K562 (cell line): ENCODE measurements at regions not wholly inside any gene's neighbourhood (a gene's known extent, or its start where the extent isn't known, plus 50 kb on each side); places are given as distances from the start of the nearest gene placed in this dataset.

Source experiments
- ATAC-seq: fragments of 200-7000 bp; cut with Tn5 transposase; 3 replicates; pipeline ENCODE4 v1.9.1; 2020; ENCODE audit warnings: moderate library complexity
- BruUV-seq: library from RNA; stranded (reverse); fragments of 400-500 nt; replicated peaks from 2 replicates; lab custom pipeline; 2021; lab: Mats Ljungman, UMichigan
- CTCF ChIA-PET: fragments of 300-600 bp; formaldehyde crosslinking; extraction: SDS; loops from one replicate; lab custom pipeline; 2021; ENCODE audit warnings: low intra/inter-chr PET ratio; lab: Yijun Ruan, JAX
- POLR2A ChIA-PET: fragments of 300-600, 350-650 bp; sonication (Branson Sonifier 250); formaldehyde crosslinking; extraction: SDS; loops from one replicate; lab custom pipeline; 2021; ENCODE audit warnings: antibody characterized with exemption, inconsistent platforms; lab: Yijun Ruan, JAX
- DNase-seq, 4 experiments: peaks; one replicate each; pipeline versions ENCODE4 v3.0.0 to v3.0.0-alpha.2; 2011 to 2018; ENCODE audit warnings: low spot score in 3 of 4, mixed read lengths in 3 of 4; ENCODE audit errors: extremely low read depth in 1 of 4
- FAIRE-seq: peaks from 2 replicates; lab custom pipeline; 2011; peaks lifted over from hg19 to GRCh38; lab: Jason Lieb, UNC
- H2AFZ ChIP-seq: 2 replicates; pipeline ENCODE4 v1.6.0; 2011; ENCODE audit warnings: low read depth, low read length, control low read depth, inconsistent platforms
- H3K27ac ChIP-seq: fragments of 200-600 bp; 3 replicates; pipeline ENCODE4 v1.8.0; 2011; ENCODE audit warnings: low read depth, mild to moderate bottlenecking, control low read depth, inconsistent platforms, low read length, moderate library complexity, mixed read lengths; ENCODE audit errors: extremely low read depth
- H3K27me3 ChIP-seq, 2 experiments: fragments of 300-600 bp in 1 of 2; 2 replicates in 1 of 2; 3 replicates in 1 of 2; pipeline versions ENCODE4 v1.6.0 to v1.8.0; 2011; ENCODE audit warnings: inconsistent platforms in 2 of 2, low read length in 2 of 2, mild to moderate bottlenecking in 1 of 2, mixed read lengths in 1 of 2, moderate library complexity in 1 of 2; ENCODE audit not compliant: control insufficient read depth in 2 of 2, insufficient read depth in 2 of 2
- H3K36me3 ChIP-seq: fragments of 300-600 bp; 3 replicates; pipeline ENCODE4 v1.8.0; 2011; ENCODE audit warnings: mild to moderate bottlenecking, low read length, inconsistent platforms; ENCODE audit not compliant: control insufficient read depth, insufficient read depth
- H3K4me1 ChIP-seq, 2 experiments: fragments of 200-600 bp in 1 of 2; replicated peaks in 1 of 2; 2 replicates in 1 of 2; 3 replicates in 1 of 2; pipeline versions ENCODE4 v1.5.1 to v1.8.0; 2011; ENCODE audit warnings: inconsistent platforms in 2 of 2, low read length in 2 of 2, mild to moderate bottlenecking in 1 of 2, mixed read lengths in 1 of 2, moderate library complexity in 1 of 2; ENCODE audit not compliant: control insufficient read depth in 2 of 2, insufficient read depth in 2 of 2
- H3K4me2 ChIP-seq: 2 replicates; pipeline ENCODE4 v1.6.1; 2011; ENCODE audit warnings: low read length, control low read depth, inconsistent platforms, mixed read lengths; ENCODE audit not compliant: insufficient read depth
- H3K4me3 ChIP-seq: fragments of 200-600 bp; sonication (generic), shearing (Covaris generic); 2 replicates; pipeline ENCODE4 v1.5.1; 2016; ENCODE audit warnings: control low read depth, inconsistent platforms
- H3K79me2 ChIP-seq: fragments of 200-600 bp; 3 replicates; pipeline ENCODE4 v1.8.0; 2011; ENCODE audit warnings: low read length, inconsistent platforms; ENCODE audit not compliant: control insufficient read depth, insufficient read depth
- H3K9ac ChIP-seq, 2 experiments: 2 replicates each; pipeline versions ENCODE4 v1.6.0 to v1.6.1; 2011; ENCODE audit warnings: low read depth in 2 of 2, low read length in 2 of 2, control low read depth in 1 of 2, inconsistent platforms in 1 of 2, mild to moderate bottlenecking in 1 of 2, mixed read lengths in 1 of 2; ENCODE audit not compliant: insufficient read depth in 1 of 2
- H3K9me1 ChIP-seq: one replicate; pipeline ENCODE4 v1.6.0; 2011; ENCODE audit warnings: inconsistent platforms, mild to moderate bottlenecking, low read length, moderate library complexity; ENCODE audit not compliant: control insufficient read depth, insufficient read depth
- H3K9me3 ChIP-seq: replicated peaks from 2 replicates; pipeline ENCODE4 v1.5.1; 2011; ENCODE audit warnings: low read depth, low read length, inconsistent platforms; ENCODE audit not compliant: control insufficient read depth, insufficient read depth
- H4K20me1 ChIP-seq: replicated peaks from 2 replicates; pipeline ENCODE4 v1.6.1; 2011; ENCODE audit warnings: low read length, inconsistent platforms, mixed read lengths; ENCODE audit not compliant: control insufficient read depth, insufficient read depth
- ADNP ChIP-seq: fragments of 200-800 bp; sonication (Bioruptor generic); IDR thresholded peaks from 2 replicates; pipeline ENCODE4 v1.6.1; 2016; ENCODE audit warnings: missing genetic modification characterization, missing compliant biosample characterization
- BCOR ChIP-seq: fragments of 450-650 bp; IDR thresholded peaks from 2 replicates; pipeline ENCODE4 v1.6.1; 2016
- EHMT2 ChIP-seq: fragments of 450-650 bp; IDR thresholded peaks from 2 replicates; pipeline ENCODE4 v1.6.1; 2018; ENCODE audit warnings: antibody characterized with exemption
- KDM1A ChIP-seq, 2 experiments: fragments of 450-650 bp; IDR thresholded peaks; 2 replicates each; pipeline ENCODE4 v1.6.1; 2016; ENCODE audit warnings: mild to moderate bottlenecking in 2 of 2
- KLF16 ChIP-seq: IDR thresholded peaks from 2 replicates; pipeline ENCODE4 v1.6.1; 2016; ENCODE audit warnings: antibody characterized with exemption
- LCOR ChIP-seq: sonication (generic); formaldehyde crosslinking; IDR thresholded peaks from 2 replicates; pipeline ENCODE4 v1.8.0; 2022; ENCODE audit warnings: mild to moderate bottlenecking, missing genetic modification reagents
- PHF20 ChIP-seq: fragments of 450-650 bp; IDR thresholded peaks from 2 replicates; pipeline ENCODE4 v1.6.1; 2018; ENCODE audit not compliant: partially characterized antibody
- POU5F1 ChIP-seq: fragments of 150-350 bp; IDR thresholded peaks from 2 replicates; pipeline ENCODE4 v1.6.1; 2014; ENCODE audit warnings: borderline replicate concordance, low read length, low read depth, mild to moderate bottlenecking; ENCODE audit not compliant: partially characterized antibody
- RCOR1 ChIP-seq, 2 experiments: IDR thresholded peaks; 2 replicates each; pipeline ENCODE4 v1.6.1; 2012; ENCODE audit warnings: low read depth in 2 of 2, low read length in 2 of 2, borderline replicate concordance in 1 of 2, improper control_type of control experiment in 1 of 2
- SMC3 ChIP-seq: conservative IDR thresholded peaks from 2 replicates; pipeline ENCODE4 v1.6.1; 2011; ENCODE audit warnings: low read depth, low read length, improper control_type of control experiment; ENCODE audit not compliant: insufficient read depth
- SPI1 ChIP-seq: IDR thresholded peaks from 2 replicates; pipeline ENCODE4 v1.6.1; 2011; ENCODE audit warnings: low read depth, low read length, control low read depth, borderline replicate concordance
- TCF7 ChIP-seq: sonication (generic); IDR thresholded peaks from 2 replicates; pipeline ENCODE4 v1.6.1; 2016; ENCODE audit warnings: antibody characterized with exemption, borderline replicate concordance
- ZBTB1 ChIP-seq: sonication (generic); formaldehyde crosslinking; IDR thresholded peaks from 2 replicates; pipeline ENCODE4 v1.8.1; 2023; ENCODE audit warnings: missing genetic modification reagents, low read depth, mild to moderate bottlenecking, borderline replicate concordance
- ZNF146 ChIP-seq: IDR thresholded peaks from one replicate; pipeline ENCODE4 v1.6.1; 2018; ENCODE audit warnings: missing compliant biosample characterization; ENCODE audit not compliant: unreplicated experiment
- ZNF24 ChIP-seq: fragments of 450-650 bp; IDR thresholded peaks from 2 replicates; pipeline ENCODE4 v1.6.1; 2016
- ZNF551 ChIP-seq: fragments of 250-450 bp; sonication (Bioruptor Pico); IDR thresholded peaks from 2 replicates; pipeline ENCODE4 v1.5.0; 2021; ENCODE audit warnings: mild to moderate bottlenecking, moderate library complexity
- WGBS: fragments of 100-300 bp; shearing (Covaris generic); methylation state at CpG from one replicate; pipeline ENCODE4 v1.1.6; 2016; ENCODE audit warnings: low coverage, mixed read lengths; ENCODE audit not compliant: insufficient coverage; ENCODE audit errors: missing lambda C conversion rate; 5-methylcytosine and 5-hydroxymethylcytosine counted together
- in situ Hi-C: fragments of 300-500 bp; cut with MboI; formaldehyde crosslinking; loops from 4 replicates; pipeline ENCODE4 v1.15.0; 2018; ENCODE audit warnings: inconsistent platforms, mixed read lengths
- intact Hi-C: fragments of 100-400 bp; cut with micrococcal nuclease; formaldehyde crosslinking; loops from 2 replicates; pipeline ENCODE4 v1.14.2; 2022
- TF ChIP-seq, protein P1 (sequence below): fragments of 250-450 bp; sonication (Bioruptor Pico); IDR thresholded peaks from 2 replicates; pipeline ENCODE4 v1.8.0; 2021; ENCODE audit warnings: mild to moderate bottlenecking, moderate library complexity
- TF ChIP-seq, protein P2 (sequence below): sonication (generic); formaldehyde crosslinking; IDR thresholded peaks from 2 replicates; pipeline ENCODE4 v1.8.0; 2023; ENCODE audit warnings: mild to moderate bottlenecking, missing genetic modification reagents
- TF ChIP-seq, protein P3 (sequence below): fragments of 450-650 bp; IDR thresholded peaks from 2 replicates; pipeline ENCODE4 v1.6.1; 2016; ENCODE audit warnings: borderline replicate concordance

DNA sequence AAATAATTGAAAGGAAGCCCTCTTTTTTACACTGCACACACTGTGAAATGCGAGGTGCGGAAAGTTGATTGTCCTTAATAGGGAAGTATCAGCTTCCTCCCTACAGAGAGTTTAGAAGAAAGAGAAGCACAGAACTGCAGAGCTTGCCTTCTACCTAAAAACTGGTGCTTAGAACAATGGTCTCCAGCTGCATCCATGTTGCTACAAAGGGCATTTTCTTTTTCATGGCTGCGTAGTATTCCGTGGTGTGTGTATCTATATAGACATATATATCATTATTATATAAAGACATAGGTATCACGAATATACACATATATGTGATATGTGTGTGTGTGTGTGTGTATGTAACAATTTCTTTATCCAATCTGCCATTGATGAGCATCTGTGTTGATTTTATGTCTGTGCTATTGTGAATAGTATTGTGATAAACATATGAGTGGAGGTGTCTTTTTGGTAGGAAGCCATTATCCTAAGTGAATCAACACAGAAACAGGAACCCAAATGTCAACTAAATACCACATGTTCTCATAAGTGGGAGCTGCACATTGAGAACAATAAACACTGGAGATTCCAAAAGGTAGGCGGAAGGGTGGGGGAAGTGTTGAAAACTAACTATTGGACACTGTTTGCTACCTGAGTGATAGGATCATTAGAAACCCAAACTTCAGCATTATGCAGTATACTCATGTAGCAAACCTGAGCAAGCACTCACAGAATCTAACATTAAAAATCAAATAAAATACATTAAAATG lies 290.0 kb upstream of the RUNX1 start:
- DNase-seq, result no peak
- no peak for FAIRE-seq
- Histone ChIP-seq H3K27me3 (no peaks in the 10 kb centered on the region), H4K20me1 (no peaks in the 10 kb centered on the region), H2AFZ (no peak overlapping the region), H3K4me3 (no peak overlapping the region), H3K4me1 (peaks cover 6 to 45% of the 10 kb centered on the region in 2 experiments), H3K79me2 (no peaks in the 10 kb centered on the region), H3K9me3 (no peaks in the 10 kb centered on the region), H3K4me2 (no peak overlapping the region), H3K27ac (no peak overlapping the region), H3K36me3 (no peaks in the 10 kb centered on the region), H3K9me1 (no peaks in the 10 kb centered on the region), H3K9ac (no peak overlapping the region)
- BruUV-seq, result no TSS peak
- ChIA-PET POLR2A (interaction anchor here (0.6 kb wide), 2 partner anchors 7 to 487 kb away, joined by 3 read pairs; no protein-coding TSS in a partner anchor), CTCF (no interaction called here)
- no peak for ATAC-seq
- 74% methylated on average over 6 of the region's 6 CpGs for WGBS
- intact Hi-C loops, result no loop called here
- in situ Hi-C loops, result no loop called here
- peak; percentile 55; the same call in 1 of the 2 replicates for TF ChIP-seq ADNP (tag)
- TF ChIP-seq, protein P1, sequence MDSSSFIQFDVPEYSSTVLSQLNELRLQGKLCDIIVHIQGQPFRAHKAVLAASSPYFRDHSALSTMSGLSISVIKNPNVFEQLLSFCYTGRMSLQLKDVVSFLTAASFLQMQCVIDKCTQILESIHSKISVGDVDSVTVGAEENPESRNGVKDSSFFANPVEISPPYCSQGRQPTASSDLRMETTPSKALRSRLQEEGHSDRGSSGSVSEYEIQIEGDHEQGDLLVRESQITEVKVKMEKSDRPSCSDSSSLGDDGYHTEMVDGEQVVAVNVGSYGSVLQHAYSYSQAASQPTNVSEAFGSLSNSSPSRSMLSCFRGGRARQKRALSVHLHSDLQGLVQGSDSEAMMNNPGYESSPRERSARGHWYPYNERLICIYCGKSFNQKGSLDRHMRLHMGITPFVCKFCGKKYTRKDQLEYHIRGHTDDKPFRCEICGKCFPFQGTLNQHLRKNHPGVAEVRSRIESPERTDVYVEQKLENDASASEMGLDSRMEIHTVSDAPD (CRISPR knock-in tag), result no peak
- TF ChIP-seq BCOR, result peak; percentile 51; the same call in 1 of the 2 replicates
- TF ChIP-seq KLF16, result no peak
- no peak for TF ChIP-seq ZNF551 (CRISPR knock-in tag)
- no peak for TF ChIP-seq EHMT2
- TF ChIP-seq KDM1A (IDR thresholded peaks at IDR 0.05), result peak in 1 of 2 experiments; percentile 35; a peak in 2 of 4 replicates
- TF ChIP-seq, protein P2, sequence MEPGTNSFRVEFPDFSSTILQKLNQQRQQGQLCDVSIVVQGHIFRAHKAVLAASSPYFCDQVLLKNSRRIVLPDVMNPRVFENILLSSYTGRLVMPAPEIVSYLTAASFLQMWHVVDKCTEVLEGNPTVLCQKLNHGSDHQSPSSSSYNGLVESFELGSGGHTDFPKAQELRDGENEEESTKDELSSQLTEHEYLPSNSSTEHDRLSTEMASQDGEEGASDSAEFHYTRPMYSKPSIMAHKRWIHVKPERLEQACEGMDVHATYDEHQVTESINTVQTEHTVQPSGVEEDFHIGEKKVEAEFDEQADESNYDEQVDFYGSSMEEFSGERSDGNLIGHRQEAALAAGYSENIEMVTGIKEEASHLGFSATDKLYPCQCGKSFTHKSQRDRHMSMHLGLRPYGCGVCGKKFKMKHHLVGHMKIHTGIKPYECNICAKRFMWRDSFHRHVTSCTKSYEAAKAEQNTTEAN (CRISPR knock-in tag), result no peak
- TF ChIP-seq PHF20, result no peak
- no peak for TF ChIP-seq POU5F1
- no peak for TF ChIP-seq LCOR (CRISPR knock-in tag)
- TF ChIP-seq RCOR1 (IDR thresholded peaks at IDR 0.05; ENCODE audit: borderline replicate concordance in 1 of 2, low read depth in 2 of 2, low read length in 2 of 2), result peak in 1 of 2 experiments; percentile 18; a peak in 1 of 4 replicates
- no peak for TF ChIP-seq ZNF24
- no peak for TF ChIP-seq SMC3
- TF ChIP-seq SPI1, result no peak
- TF ChIP-seq ZNF146 (CRISPR knock-in tag), result peak; percentile 99
- no peak for TF ChIP-seq ZBTB1 (CRISPR knock-in tag)
- TF ChIP-seq, protein P3, sequence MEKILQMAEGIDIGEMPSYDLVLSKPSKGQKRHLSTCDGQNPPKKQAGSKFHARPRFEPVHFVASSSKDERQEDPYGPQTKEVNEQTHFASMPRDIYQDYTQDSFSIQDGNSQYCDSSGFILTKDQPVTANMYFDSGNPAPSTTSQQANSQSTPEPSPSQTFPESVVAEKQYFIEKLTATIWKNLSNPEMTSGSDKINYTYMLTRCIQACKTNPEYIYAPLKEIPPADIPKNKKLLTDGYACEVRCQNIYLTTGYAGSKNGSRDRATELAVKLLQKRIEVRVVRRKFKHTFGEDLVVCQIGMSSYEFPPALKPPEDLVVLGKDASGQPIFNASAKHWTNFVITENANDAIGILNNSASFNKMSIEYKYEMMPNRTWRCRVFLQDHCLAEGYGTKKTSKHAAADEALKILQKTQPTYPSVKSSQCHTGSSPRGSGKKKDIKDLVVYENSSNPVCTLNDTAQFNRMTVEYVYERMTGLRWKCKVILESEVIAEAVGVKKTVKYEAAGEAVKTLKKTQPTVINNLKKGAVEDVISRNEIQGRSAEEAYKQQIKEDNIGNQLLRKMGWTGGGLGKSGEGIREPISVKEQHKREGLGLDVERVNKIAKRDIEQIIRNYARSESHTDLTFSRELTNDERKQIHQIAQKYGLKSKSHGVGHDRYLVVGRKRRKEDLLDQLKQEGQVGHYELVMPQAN, result no peak
- no peak for TF ChIP-seq TCF7
